Gastroesophageal sphincter (tissue), 4 donors: ENCODE measurements at regions not wholly inside any gene's neighbourhood (a gene's known extent, or its start where the extent isn't known, plus 50 kb on each side); places are given as distances from the start of the nearest gene placed in this dataset.

Experiments used
- ATAC-seq: fragments of 150-250 bp; one replicate; pipeline ENCODE4 v1.9.1; 2016; ENCODE audit warnings: mild to moderate bottlenecking, moderate library complexity
- H3K27ac ChIP-seq, 4 donors: fragments of 200-600 bp; sonication (generic) in 3 of 4; 1 replicate in 3 of 4; 2 replicates in 1 of 4; pipeline ENCODE4 v1.5.1; 2016 to 2019
- H3K27me3 ChIP-seq: fragments of 200-600 bp; sonication (generic); one replicate; pipeline ENCODE4 v1.5.1; 2019
- H3K36me3 ChIP-seq, 2 donors: fragments of 200-600 bp; sonication (generic); one replicate each; pipeline ENCODE4 v1.5.1; 2019; ENCODE audit warnings: control low read depth in 1 of 2
- H3K4me1 ChIP-seq, 3 donors: fragments of 200-600 bp; sonication (generic); 1 replicate in 2 of 3; 2 replicates in 1 of 3; pipeline ENCODE4 v1.5.1; 2016 to 2019; ENCODE audit warnings: control low read depth in 2 of 3
- H3K4me3 ChIP-seq, 2 donors: fragments of 200-600 bp; sonication (generic); one replicate each; pipeline ENCODE4 v1.5.1; 2019; ENCODE audit warnings: mild to moderate bottlenecking in 1 of 2, moderate library complexity in 1 of 2
- H3K9me3 ChIP-seq, 3 donors: fragments of 200-600 bp; sonication (generic); one replicate each; pipeline ENCODE4 v1.5.1; 2017 to 2019; ENCODE audit warnings: control low read depth in 2 of 3
- EP300 ChIP-seq: sonication (generic); formaldehyde crosslinking; IDR thresholded peaks from one replicate; pipeline ENCODE4 v1.6.1; 2017; ENCODE audit warnings: antibody characterized with exemption, mild to moderate bottlenecking
- POLR2A ChIP-seq, 2 donors: fragments of 450-650 bp; IDR thresholded peaks; one replicate each; pipeline ENCODE4 v1.6.1; 2017; ENCODE audit warnings: antibody characterized with exemption in 2 of 2, mild to moderate bottlenecking in 2 of 2, moderate library complexity in 1 of 2
- POLR2AphosphoS5 ChIP-seq: sonication (generic); formaldehyde crosslinking; IDR thresholded peaks from one replicate; pipeline ENCODE4 v1.6.1; 2017; ENCODE audit warnings: antibody characterized with exemption
- WGBS, 2 donors: methylation state at CpG; one replicate each; pipeline ENCODE4 v1.1.5; 2018; ENCODE audit warnings: low coverage in 1 of 2; 5-methylcytosine and 5-hydroxymethylcytosine counted together
- TF ChIP-seq, protein P1 (sequence below), 4 experiments: fragments of 200-600 bp in 2 of 4; fragments of 450-650 bp in 2 of 4; sonication (generic) in 1 of 4; IDR thresholded peaks; one replicate each; pipeline ENCODE4 v1.5.1; 2017 to 2019; ENCODE audit warnings: antibody characterized with exemption in 4 of 4, mild to moderate bottlenecking in 2 of 4, moderate library complexity in 2 of 4

DNA sequence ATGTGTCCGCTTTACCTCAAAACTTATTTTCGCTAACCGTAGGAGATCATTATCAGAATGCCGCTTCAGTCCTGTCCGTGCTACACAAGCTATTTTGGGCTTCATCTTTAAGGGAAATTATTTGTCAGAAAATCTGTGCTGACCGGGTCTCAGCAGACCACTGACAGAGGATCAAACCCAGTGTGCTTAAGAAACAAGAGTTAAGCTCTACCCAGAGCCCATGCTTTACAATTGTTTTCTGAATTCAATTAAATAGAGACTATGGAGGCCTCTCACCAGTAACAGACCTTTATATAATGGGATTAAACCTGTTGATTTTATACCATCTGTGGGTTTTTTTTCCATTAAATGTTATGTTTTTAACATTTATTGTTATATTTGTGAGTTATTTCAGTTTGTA lies 1956.7 kb upstream of the PIK3C3 start:
- Histone ChIP-seq H3K4me3 (no peak overlapping the region), H3K27ac (no peak overlapping the region), H3K27me3 (no peaks in the 10 kb centered on the region), H3K4me1 (no peaks in the 10 kb centered on the region), H3K9me3 (no peaks in the 10 kb centered on the region), H3K36me3 (no peaks in the 10 kb centered on the region)
- no peak for ATAC-seq
- TF ChIP-seq POLR2AphosphoS5, result no peak
- no peak for TF ChIP-seq EP300
- TF ChIP-seq, protein P1, sequence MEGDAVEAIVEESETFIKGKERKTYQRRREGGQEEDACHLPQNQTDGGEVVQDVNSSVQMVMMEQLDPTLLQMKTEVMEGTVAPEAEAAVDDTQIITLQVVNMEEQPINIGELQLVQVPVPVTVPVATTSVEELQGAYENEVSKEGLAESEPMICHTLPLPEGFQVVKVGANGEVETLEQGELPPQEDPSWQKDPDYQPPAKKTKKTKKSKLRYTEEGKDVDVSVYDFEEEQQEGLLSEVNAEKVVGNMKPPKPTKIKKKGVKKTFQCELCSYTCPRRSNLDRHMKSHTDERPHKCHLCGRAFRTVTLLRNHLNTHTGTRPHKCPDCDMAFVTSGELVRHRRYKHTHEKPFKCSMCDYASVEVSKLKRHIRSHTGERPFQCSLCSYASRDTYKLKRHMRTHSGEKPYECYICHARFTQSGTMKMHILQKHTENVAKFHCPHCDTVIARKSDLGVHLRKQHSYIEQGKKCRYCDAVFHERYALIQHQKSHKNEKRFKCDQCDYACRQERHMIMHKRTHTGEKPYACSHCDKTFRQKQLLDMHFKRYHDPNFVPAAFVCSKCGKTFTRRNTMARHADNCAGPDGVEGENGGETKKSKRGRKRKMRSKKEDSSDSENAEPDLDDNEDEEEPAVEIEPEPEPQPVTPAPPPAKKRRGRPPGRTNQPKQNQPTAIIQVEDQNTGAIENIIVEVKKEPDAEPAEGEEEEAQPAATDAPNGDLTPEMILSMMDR (IDR thresholded peaks at IDR 0.05), result no peak
- no peak for TF ChIP-seq POLR2A (IDR thresholded peaks at IDR 0.05)
- 87 to 89% methylated on average over 3 to 6 of the region's 6 CpGs for WGBS, 2 donors

DNA sequence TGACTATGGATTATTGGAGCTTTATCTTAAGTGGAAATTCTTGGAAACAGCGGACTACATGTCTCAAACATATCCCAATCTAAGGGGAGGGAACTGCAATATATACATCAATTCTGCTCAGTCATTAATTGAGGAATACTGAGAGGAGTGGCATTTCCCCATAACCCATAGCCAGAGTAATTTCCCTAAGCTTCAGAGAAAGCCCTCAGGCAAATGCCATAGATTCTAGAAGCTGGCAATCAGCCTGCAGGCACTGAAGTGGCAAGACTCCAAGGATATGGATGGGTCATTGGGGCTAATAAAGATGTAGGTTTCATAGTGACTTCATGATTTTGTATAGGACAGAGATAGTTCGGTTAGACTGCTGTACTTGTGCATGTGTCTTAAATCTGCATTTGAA lies 1960.5 kb upstream of the PIK3C3 start:
- Histone ChIP-seq H3K9me3 (no peaks in the 10 kb centered on the region), H3K4me1 (no peaks in the 10 kb centered on the region), H3K4me3 (no peak overlapping the region), H3K27ac (no peak overlapping the region), H3K36me3 (no peaks in the 10 kb centered on the region), H3K27me3 (no peaks in the 10 kb centered on the region)
- ATAC-seq, result no peak
- WGBS, 2 donors, result 91 to 95% methylated on average over 2 of the region's 2 CpGs
- no peak for TF ChIP-seq POLR2A (IDR thresholded peaks at IDR 0.05)
- TF ChIP-seq, protein P1 (IDR thresholded peaks at IDR 0.05), result no peak
- TF ChIP-seq EP300, result no peak
- TF ChIP-seq POLR2AphosphoS5, result no peak

DNA sequence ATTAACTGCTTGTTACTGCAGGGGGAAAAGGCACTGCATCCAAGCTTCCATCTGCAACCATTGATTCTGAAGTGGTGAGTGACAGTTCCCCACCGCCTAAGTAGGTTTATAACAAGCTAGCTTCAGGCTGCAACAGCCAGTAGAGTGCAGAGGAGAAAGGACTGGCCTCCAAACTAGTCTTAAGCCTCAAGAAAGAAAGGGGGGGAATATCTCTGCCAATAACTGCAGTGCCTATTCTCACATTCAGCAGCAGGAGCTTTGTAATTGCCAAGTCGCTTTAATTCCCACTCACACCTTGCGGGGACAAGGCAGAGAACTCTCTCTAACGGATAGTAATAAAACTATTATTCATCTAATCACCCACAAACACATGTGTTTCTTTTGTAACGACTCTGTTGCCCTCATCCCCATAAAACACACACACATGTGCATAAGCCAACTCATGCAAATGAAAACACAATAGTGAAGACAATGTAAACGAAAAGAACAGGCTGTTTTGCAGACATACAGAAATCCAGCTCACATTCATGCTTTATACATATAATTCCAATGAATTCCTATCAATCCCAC lies 1963.3 kb upstream of the PIK3C3 start:
- WGBS, 2 donors, result 44 to 54% methylated on average over 3 to 6 of the region's 6 CpGs
- Histone ChIP-seq H3K9me3 (no peaks in the 10 kb centered on the region), H3K4me1 (no peaks in the 10 kb centered on the region), H3K36me3 (no peaks in the 10 kb centered on the region), H3K4me3 (no peak overlapping the region), H3K27me3 (no peaks in the 10 kb centered on the region), H3K27ac (no peak overlapping the region)
- ATAC-seq, result no peak
- no peak for TF ChIP-seq POLR2AphosphoS5
- TF ChIP-seq, protein P1 (IDR thresholded peaks at IDR 0.05), result no peak
- no peak for TF ChIP-seq POLR2A (IDR thresholded peaks at IDR 0.05)
- no peak for TF ChIP-seq EP300

DNA sequence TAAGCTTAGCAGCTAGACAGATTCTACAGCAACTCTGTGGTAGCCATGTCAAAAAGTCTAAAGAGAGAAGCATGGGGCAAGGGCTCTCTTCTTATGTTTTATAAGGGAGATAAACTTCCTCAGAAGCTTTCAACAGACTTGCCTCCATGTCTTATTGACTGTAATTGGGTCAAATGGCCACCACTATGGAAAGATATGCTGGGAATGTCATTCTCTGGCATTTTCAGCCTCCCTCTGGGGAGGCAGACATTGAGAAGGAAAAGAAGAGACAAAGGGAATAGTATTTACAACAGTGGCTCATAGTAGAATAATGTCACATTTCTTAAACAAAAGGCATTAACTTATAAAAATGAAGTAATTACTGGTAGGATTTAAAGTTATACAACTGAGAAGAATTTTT lies 1964.5 kb upstream of the PIK3C3 start:
- no peak for ATAC-seq
- no peaks in the 10 kb centered on the region for H3K36me3 ChIP-seq
- no peaks in the 10 kb centered on the region for H3K27me3 ChIP-seq
- H3K4me1 ChIP-seq, result no peaks in the 10 kb centered on the region
- no peak overlapping the region for H3K27ac ChIP-seq
- no peaks in the 10 kb centered on the region for H3K9me3 ChIP-seq
- H3K4me3 ChIP-seq, result no peak overlapping the region
- TF ChIP-seq POLR2AphosphoS5 (no peak), EP300 (no peak), POLR2A (IDR thresholded peaks at IDR 0.05) (no peak)
- TF ChIP-seq, protein P1 (IDR thresholded peaks at IDR 0.05), result no peak

DNA sequence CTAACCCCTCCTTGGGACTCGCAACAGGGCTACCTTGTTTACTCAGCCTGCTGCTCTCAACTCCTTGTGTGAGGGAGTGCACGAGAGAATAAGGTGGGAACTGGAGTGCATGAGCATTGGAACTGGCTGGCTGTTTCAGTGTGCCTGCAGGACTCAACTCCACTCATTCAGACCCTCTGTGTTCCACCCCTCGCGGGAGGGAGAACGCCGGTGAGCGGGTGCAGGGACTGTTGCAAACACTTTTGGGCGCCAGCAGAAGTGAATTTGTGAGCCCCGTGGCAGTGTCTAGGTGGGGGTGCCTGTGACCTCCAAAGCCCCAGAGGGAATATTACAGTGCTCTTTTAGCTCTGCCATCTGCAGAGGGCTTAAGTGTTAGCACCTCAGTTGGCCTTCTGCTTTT lies 1978.3 kb upstream of the PIK3C3 start:
- TF ChIP-seq POLR2A (IDR thresholded peaks at IDR 0.05) (no peak), EP300 (no peak), POLR2AphosphoS5 (no peak)
- TF ChIP-seq, protein P1 (IDR thresholded peaks at IDR 0.05), result no peak
- H3K4me3 ChIP-seq, result no peak overlapping the region
- ATAC-seq, result no peak

More for the DNA sequence above, 1978.3 kb upstream of the PIK3C3 start:
- Histone ChIP-seq H3K9me3 (no peaks in the 10 kb centered on the region), H3K27ac (no peak overlapping the region), H3K36me3 (no peaks in the 10 kb centered on the region), H3K27me3 (no peaks in the 10 kb centered on the region), H3K4me1 (no peaks in the 10 kb centered on the region)
- WGBS, 2 donors, result no CpG with 5 or more reads among the region's 9 CpGs
